ENCODE measurements at regions not wholly inside any gene's neighbourhood (a gene's known extent, or its start where the extent isn't known, plus 50 kb on each side); places are given as distances from the start of the nearest gene placed in this dataset.

GRCh38 chr17:5958850-5959249 lies 111.3 kb upstream of the WSCD1 start:
- Histone ChIP-seq H3K27me3 (ENCODE audit: low read depth, low read length) (no peaks in the 10 kb centered on the region), H3K4me3 (ENCODE audit: low read length) (no peak overlapping the region), H3K36me3 (replicated peaks; ENCODE audit: low read depth, low read length) (no peaks in the 10 kb centered on the region), H3K27ac (ENCODE audit: low read length) (no peak overlapping the region), H3K9me3 (ENCODE audit: insufficient read depth, low read length) (no peaks in the 10 kb centered on the region), H3K9ac (ENCODE audit: low read length) (no peak overlapping the region), H2AFZ (ENCODE audit: low read depth, low read length) (no peak overlapping the region), H3K79me2 (ENCODE audit: low read length) (no peaks in the 10 kb centered on the region), H3K4me2 (ENCODE audit: low read length) (no peak overlapping the region), H3K4me1 (ENCODE audit: low read length) (no peaks in the 10 kb centered on the region), H4K20me1 (ENCODE audit: insufficient read depth, low read length) (no peaks in the 10 kb centered on the region)
- no peak for TF ChIP-seq CTCF (IDR thresholded peaks at IDR 0.05; ENCODE audit: low read depth, low read length)
- no peak for TF ChIP-seq EZH2phosphoT487 (IDR thresholded peaks at IDR 0.05; ENCODE audit: low read depth)

- no peak for TF ChIP-seq EZH2phosphoT487 (IDR thresholded peaks at IDR 0.05; ENCODE audit: low read depth)
- no peak for TF ChIP-seq CTCF (IDR thresholded peaks at IDR 0.05; ENCODE audit: low read depth, low read length)
- no peak overlapping the region for H3K27ac ChIP-seq (ENCODE audit: low read length)
- H3K4me2 ChIP-seq (ENCODE audit: low read length) = no peak overlapping the region
- H3K27me3 ChIP-seq (ENCODE audit: low read depth, low read length) = no peaks in the 10 kb centered on the region
- H3K9me3 ChIP-seq (ENCODE audit: insufficient read depth, low read length) = no peaks in the 10 kb centered on the region
- no peak overlapping the region for H3K9ac ChIP-seq (ENCODE audit: low read length)
- no peaks in the 10 kb centered on the region for H4K20me1 ChIP-seq (ENCODE audit: insufficient read depth, low read length)
- no peak overlapping the region for H2AFZ ChIP-seq (ENCODE audit: low read depth, low read length)
- no peaks in the 10 kb centered on the region for H3K36me3 ChIP-seq (replicated peaks; ENCODE audit: low read depth, low read length)
- H3K4me3 ChIP-seq (ENCODE audit: low read length) = no peak overlapping the region
- H3K79me2 ChIP-seq (ENCODE audit: low read length) = no peaks in the 10 kb centered on the region
- no peaks in the 10 kb centered on the region for H3K4me1 ChIP-seq (ENCODE audit: low read length)
Observed at GRCh38 chr17:5962371-5962770, 107.8 kb upstream of the WSCD1 start.

GRCh38 chr17:5971969-5972368 lies 98.2 kb upstream of the WSCD1 start:
- no peaks in the 10 kb centered on the region for H3K9me3 ChIP-seq (ENCODE audit: insufficient read depth, low read length)
- H3K4me3 ChIP-seq (ENCODE audit: low read length) = no peak overlapping the region
- H3K9ac ChIP-seq (ENCODE audit: low read length) = no peak overlapping the region
- no peaks in the 10 kb centered on the region for H3K4me1 ChIP-seq (ENCODE audit: low read length)
- H2AFZ ChIP-seq (ENCODE audit: low read depth, low read length) = no peak overlapping the region
- no peaks in the 10 kb centered on the region for H4K20me1 ChIP-seq (ENCODE audit: insufficient read depth, low read length)
- H3K79me2 ChIP-seq (ENCODE audit: low read length) = no peaks in the 10 kb centered on the region
- H3K27me3 ChIP-seq (ENCODE audit: low read depth, low read length) = no peaks in the 10 kb centered on the region
- no peak for TF ChIP-seq EZH2phosphoT487 (IDR thresholded peaks at IDR 0.05; ENCODE audit: low read depth)
- no peak for TF ChIP-seq CTCF (IDR thresholded peaks at IDR 0.05; ENCODE audit: low read depth, low read length)
- no peak overlapping the region for H3K27ac ChIP-seq (ENCODE audit: low read length)
- no peaks in the 10 kb centered on the region for H3K36me3 ChIP-seq (replicated peaks; ENCODE audit: low read depth, low read length)
- no peak overlapping the region for H3K4me2 ChIP-seq (ENCODE audit: low read length)

- Histone ChIP-seq H3K9ac (ENCODE audit: low read length) (no peak overlapping the region), H3K4me3 (ENCODE audit: low read length) (no peak overlapping the region), H3K27me3 (ENCODE audit: low read depth, low read length) (no peaks in the 10 kb centered on the region), H3K27ac (ENCODE audit: low read length) (no peak overlapping the region), H3K79me2 (ENCODE audit: low read length) (no peaks in the 10 kb centered on the region), H3K4me2 (ENCODE audit: low read length) (no peak overlapping the region), H3K36me3 (replicated peaks; ENCODE audit: low read depth, low read length) (no peaks in the 10 kb centered on the region), H3K4me1 (ENCODE audit: low read length) (no peaks in the 10 kb centered on the region), H3K9me3 (ENCODE audit: insufficient read depth, low read length) (no peaks in the 10 kb centered on the region), H2AFZ (ENCODE audit: low read depth, low read length) (no peak overlapping the region), H4K20me1 (ENCODE audit: insufficient read depth, low read length) (no peaks in the 10 kb centered on the region)
- TF ChIP-seq EZH2phosphoT487 (IDR thresholded peaks at IDR 0.05; ENCODE audit: low read depth) (no peak), CTCF (IDR thresholded peaks at IDR 0.05; ENCODE audit: low read depth, low read length) (no peak)
Observed at GRCh38 chr17:5973410-5973809, 96.8 kb upstream of the WSCD1 start.
